LHCN-M2 (cell line): ENCODE measurements at regions not wholly inside any gene's neighbourhood (a gene's known extent, or its start where the extent isn't known, plus 50 kb on each side); places are given as distances from the start of the nearest gene placed in this dataset.

Source experiments
- DNase-seq: peaks from one replicate; pipeline ENCODE4 v3.0.0-alpha.2; 2012; ENCODE audit warnings: low read depth

GRCh38 chr11:111194860-111195568, 50.5 kb upstream of the POU2AF2 start:
- no peak for DNase-seq

- peak; percentile 69 for DNase-seq
Measured at GRCh38 chr11:111193924-111194490, 51.5 kb upstream of the POU2AF2 start.

GRCh38 chr11:111189466-111189865, 56.1 kb upstream of the POU2AF2 start:
- peak; percentile 47 for DNase-seq

GRCh38 chr11:111186308-111186915, 59.1 kb upstream of the POU2AF2 start:
- DNase-seq = no peak

GRCh38 chr11:111185266-111185665, 60.3 kb upstream of the POU2AF2 start:
- peak; percentile 78 for DNase-seq

- DNase-seq = no peak
Measured at GRCh38 chr11:111183706-111184105, 61.8 kb upstream of the POU2AF2 start.

- no peak for DNase-seq
Measured at GRCh38 chr11:111179184-111179910, 66.2 kb upstream of the POU2AF2 start.

- no peak for DNase-seq
Measured at GRCh38 chr11:111177037-111177871, 68.3 kb upstream of the POU2AF2 start.

GRCh38 chr11:111176603-111177002, 68.9 kb upstream of the POU2AF2 start:
- no peak for DNase-seq

- no peak for DNase-seq
Measured at GRCh38 chr11:111173221-111173620, 72.3 kb upstream of the POU2AF2 start.

- DNase-seq = no peak
Measured at GRCh38 chr11:111172321-111172862, 73.1 kb upstream of the POU2AF2 start.

- no peak for DNase-seq
Measured at GRCh38 chr11:111170761-111171379, 74.7 kb upstream of the POU2AF2 start.

GRCh38 chr11:111169367-111169766, 76.2 kb upstream of the POU2AF2 start:
- DNase-seq = no peak

- DNase-seq = no peak
Measured at GRCh38 chr11:111168871-111169270, 76.7 kb upstream of the POU2AF2 start.

- DNase-seq = no peak
Measured at GRCh38 chr11:111167666-111168065, 77.9 kb upstream of the POU2AF2 start.

- no peak for DNase-seq
Measured at GRCh38 chr11:111166598-111166997, 78.9 kb upstream of the POU2AF2 start.

GRCh38 chr11:111162305-111162704, 83.2 kb upstream of the POU2AF2 start:
- DNase-seq = peak; percentile 30

GRCh38 chr11:111157571-111157970, 88.0 kb upstream of the POU2AF2 start:
- no peak for DNase-seq

- peak; percentile 36 for DNase-seq
Measured at GRCh38 chr11:111155021-111155420, 90.5 kb upstream of the POU2AF2 start.

GRCh38 chr11:111153194-111153593, 92.3 kb upstream of the POU2AF2 start:
- no peak for DNase-seq

- peak; percentile 35 for DNase-seq
Measured at GRCh38 chr11:111148953-111149352, 96.6 kb upstream of the POU2AF2 start.
